ENCODE measurements at regions not wholly inside any gene's neighbourhood (a gene's known extent, or its start where the extent isn't known, plus 50 kb on each side); places are given as distances from the start of the nearest gene placed in this dataset.

DNA sequence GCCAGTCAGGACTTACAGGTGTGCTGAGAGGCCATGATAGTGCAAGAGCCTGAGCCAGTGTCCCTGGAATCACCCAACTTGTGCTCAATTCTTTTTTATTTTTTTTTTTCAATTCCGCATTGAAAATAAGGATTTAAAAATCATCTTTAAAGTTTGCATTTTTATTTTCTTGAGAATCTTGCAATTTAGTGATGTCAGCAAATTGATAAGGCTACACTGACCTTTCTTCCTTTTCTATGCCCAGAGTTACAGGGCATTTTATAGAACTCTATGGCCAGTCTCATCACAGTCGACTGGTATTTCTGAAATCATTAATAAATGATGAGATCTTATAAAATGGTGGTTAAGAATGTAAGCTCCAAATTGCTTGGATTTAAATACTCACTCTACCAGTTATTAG lies 63.3 kb upstream of the PRKD1 start:
- TF ChIP-seq POLR2A (IDR thresholded peaks at IDR 0.05; ENCODE audit: low read length): no peak
- TF ChIP-seq GATA1 (IDR thresholded peaks at IDR 0.05; ENCODE audit: low read depth, low read length): no peak

All from erythroblast (primary cell).